WTC11 (cell line): ENCODE measurements at regions not wholly inside any gene's neighbourhood (a gene's known extent, or its start where the extent isn't known, plus 50 kb on each side); places are given as distances from the start of the nearest gene placed in this dataset.

Experiments
- ATAC-seq: fragments of 200-7000 bp; cut with Tn5 transposase; 2 replicates; pipeline ENCODE4 v1.10.0; 2021; ENCODE audit warnings: mild to moderate bottlenecking, moderate library complexity
- CTCF ChIA-PET: fragments of 300-600 bp; sonication (Branson Sonifier 250); formaldehyde crosslinking; loops from one replicate; lab custom pipeline; 2021; ENCODE audit warnings: antibody characterized with exemption; lab: Charles Lee
- POLR2A ChIA-PET: fragments of 350-600 bp; sonication (Branson Sonifier 250); formaldehyde crosslinking; loops from one replicate; lab custom pipeline; 2021; ENCODE audit warnings: antibody characterized with exemption; lab: Charles Lee
- DNase-seq: peaks from one replicate; pipeline ENCODE4 v3.0.0; 2021; ENCODE audit warnings: low spot score
- H3K27ac Mint-ChIP-seq: 2 replicates; pipeline ENCODE4 v1.8.0; 2021; ENCODE audit warnings: mixed read lengths
- H3K27me3 Mint-ChIP-seq: 2 replicates; pipeline ENCODE4 v1.8.0; 2021; ENCODE audit warnings: low read depth, mild to moderate bottlenecking, moderate library complexity, mixed read lengths
- H3K36me3 Mint-ChIP-seq: 2 replicates; pipeline ENCODE4 v1.8.0; 2021; ENCODE audit warnings: mixed read lengths
- H3K4me1 Mint-ChIP-seq: 2 replicates; pipeline ENCODE4 v1.8.0; 2022; ENCODE audit warnings: mixed read lengths
- H3K4me3 Mint-ChIP-seq: 2 replicates; pipeline ENCODE4 v1.8.0; 2021; ENCODE audit warnings: mild to moderate bottlenecking, moderate library complexity, mixed read lengths
- H3K9me3 Mint-ChIP-seq: 2 replicates; pipeline ENCODE4 v1.8.0; 2021; ENCODE audit warnings: mixed read lengths
- CBFB ChIP-seq: sonication (generic); formaldehyde crosslinking; IDR thresholded peaks from 2 replicates; pipeline ENCODE4 v1.8.1; 2022; ENCODE audit warnings: mild to moderate bottlenecking, low read depth, missing genetic modification reagents
- ELF4 ChIP-seq: sonication (generic); formaldehyde crosslinking; IDR thresholded peaks from 2 replicates; pipeline ENCODE4 v1.8.1; 2022; ENCODE audit warnings: low read depth, mild to moderate bottlenecking, moderate library complexity, missing genetic modification reagents
- FOXJ3 ChIP-seq: sonication (generic); formaldehyde crosslinking; IDR thresholded peaks from 2 replicates; pipeline ENCODE4 v1.9.0; 2021; ENCODE audit warnings: missing genetic modification reagents, mild to moderate bottlenecking, borderline replicate concordance
- FOXK1 ChIP-seq: sonication (generic); formaldehyde crosslinking; IDR thresholded peaks from 2 replicates; pipeline ENCODE4 v1.8.0; 2022; ENCODE audit warnings: mild to moderate bottlenecking, moderate library complexity, missing genetic modification reagents
- KAT7 ChIP-seq: sonication (generic); formaldehyde crosslinking; IDR thresholded peaks from 2 replicates; pipeline ENCODE4 v1.8.1; 2023; ENCODE audit warnings: missing genetic modification reagents, mild to moderate bottlenecking, borderline replicate concordance
- MXD4 ChIP-seq: fragments of 250-450 bp; sonication (Bioruptor Pico); IDR thresholded peaks from 2 replicates; pipeline ENCODE4 v1.8.0; 2021; ENCODE audit warnings: mild to moderate bottlenecking, moderate library complexity, borderline replicate concordance
- MYBL2 ChIP-seq: sonication (generic); formaldehyde crosslinking; IDR thresholded peaks from 2 replicates; pipeline ENCODE4 v1.8.1; 2023; ENCODE audit warnings: mild to moderate bottlenecking, moderate library complexity, missing genetic modification reagents
- NR2C2 ChIP-seq: sonication (generic); formaldehyde crosslinking; IDR thresholded peaks from 2 replicates; pipeline ENCODE4 v1.8.0; 2022; ENCODE audit warnings: mild to moderate bottlenecking, missing genetic modification reagents
- RORB ChIP-seq: fragments of 250-450 bp; sonication (Bioruptor Pico); IDR thresholded peaks from 2 replicates; pipeline ENCODE4 v1.9.0; 2021; ENCODE audit warnings: mild to moderate bottlenecking
- ZNF138 ChIP-seq: sonication (generic); formaldehyde crosslinking; conservative IDR thresholded peaks from 2 replicates; pipeline ENCODE4 v1.8.1; 2022; ENCODE audit warnings: mild to moderate bottlenecking, moderate library complexity, missing genetic modification reagents
- TF ChIP-seq, protein P1 (sequence below): sonication (generic); formaldehyde crosslinking; IDR thresholded peaks from 2 replicates; pipeline ENCODE4 v1.8.1; 2022; ENCODE audit warnings: mild to moderate bottlenecking, missing genetic modification reagents, moderate library complexity, borderline replicate concordance
- TF ChIP-seq, protein P2 (sequence below): sonication (generic); formaldehyde crosslinking; IDR thresholded peaks from 2 replicates; pipeline ENCODE4 v1.8.1; 2023; ENCODE audit warnings: mild to moderate bottlenecking, missing genetic modification reagents, borderline replicate concordance
- TF ChIP-seq, protein P3 (sequence below): sonication (generic); formaldehyde crosslinking; IDR thresholded peaks from 2 replicates; pipeline ENCODE4 v1.8.1; 2022; ENCODE audit warnings: missing genetic modification reagents, borderline replicate concordance
- TF ChIP-seq, protein P4 (sequence below): sonication (generic); formaldehyde crosslinking; IDR thresholded peaks from 2 replicates; pipeline ENCODE4 v1.8.1; 2023; ENCODE audit warnings: mild to moderate bottlenecking, missing genetic modification reagents
- TF ChIP-seq, protein P5 (sequence below): sonication (generic); formaldehyde crosslinking; IDR thresholded peaks from 2 replicates; pipeline ENCODE4 v1.8.0; 2022; ENCODE audit warnings: mild to moderate bottlenecking, missing genetic modification reagents
- TF ChIP-seq, protein P6 (sequence below): sonication (generic); formaldehyde crosslinking; IDR thresholded peaks from 2 replicates; pipeline ENCODE4 v1.8.0; 2023; ENCODE audit warnings: missing genetic modification reagents
- TF ChIP-seq, protein P7 (sequence below): sonication (generic); formaldehyde crosslinking; IDR thresholded peaks from 2 replicates; pipeline ENCODE4 v1.8.0; 2022; ENCODE audit warnings: mild to moderate bottlenecking, missing genetic modification reagents

DNA sequence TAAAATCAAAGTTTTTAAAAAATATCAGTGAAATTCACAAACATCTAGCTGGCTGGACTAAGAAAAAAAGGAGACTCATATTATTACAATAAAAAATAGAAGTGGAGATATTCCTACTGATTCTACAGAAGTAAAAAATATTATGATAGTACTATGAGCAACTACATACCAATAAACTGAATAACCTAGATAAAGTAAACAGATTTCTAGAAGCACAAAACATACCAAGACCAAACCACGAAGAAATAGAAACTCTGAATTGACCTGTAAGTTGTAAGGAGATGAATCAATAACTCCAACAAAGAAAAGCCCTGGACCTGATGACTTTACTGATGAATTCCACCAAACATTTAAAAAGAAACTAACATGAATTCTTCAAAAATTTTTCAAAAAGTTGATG is 867.3 kb downstream of the PCDH18 start:
- H3K9me3 Mint-ChIP-seq: peaks cover 30% of the 10 kb centered on the region

DNA sequence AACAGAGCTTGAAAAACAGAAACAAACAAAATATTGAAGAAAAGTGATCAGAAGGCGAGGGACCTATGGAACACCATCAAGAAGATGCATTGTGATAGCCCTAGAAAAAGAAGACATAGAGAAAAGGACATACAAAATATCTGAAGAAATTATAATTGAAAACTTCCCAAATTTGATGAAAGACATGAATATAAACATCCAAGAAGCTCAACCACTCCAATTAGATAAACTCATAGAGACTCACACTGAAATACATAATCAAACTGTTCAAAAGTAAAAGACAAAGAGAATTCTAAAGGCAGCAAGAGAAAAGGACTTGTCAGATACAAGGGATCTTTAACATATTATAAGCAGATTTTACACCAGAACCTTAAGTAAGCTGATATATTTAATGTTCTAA is 869.8 kb downstream of the PCDH18 start:
- H3K27ac Mint-ChIP-seq: no peak overlapping the region
- POLR2A ChIA-PET: no interaction called here
- DNase-seq (no peak), ATAC-seq (no peak)
- H3K4me3 Mint-ChIP-seq: no peak overlapping the region
- CTCF ChIA-PET: no interaction called here
- TF ChIP-seq, protein P1, sequence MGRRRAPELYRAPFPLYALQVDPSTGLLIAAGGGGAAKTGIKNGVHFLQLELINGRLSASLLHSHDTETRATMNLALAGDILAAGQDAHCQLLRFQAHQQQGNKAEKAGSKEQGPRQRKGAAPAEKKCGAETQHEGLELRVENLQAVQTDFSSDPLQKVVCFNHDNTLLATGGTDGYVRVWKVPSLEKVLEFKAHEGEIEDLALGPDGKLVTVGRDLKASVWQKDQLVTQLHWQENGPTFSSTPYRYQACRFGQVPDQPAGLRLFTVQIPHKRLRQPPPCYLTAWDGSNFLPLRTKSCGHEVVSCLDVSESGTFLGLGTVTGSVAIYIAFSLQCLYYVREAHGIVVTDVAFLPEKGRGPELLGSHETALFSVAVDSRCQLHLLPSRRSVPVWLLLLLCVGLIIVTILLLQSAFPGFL (CRISPR knock-in tag): no peak
- TF ChIP-seq ZNF138 (no peak), FOXK1 (CRISPR knock-in tag) (no peak)
- no peaks in the 10 kb centered on the region for H3K27me3 Mint-ChIP-seq
- H3K9me3 Mint-ChIP-seq: peaks cover 34% of the 10 kb centered on the region
- H3K4me1 Mint-ChIP-seq: no peaks in the 10 kb centered on the region
- no peaks in the 10 kb centered on the region; the same call in 1 of the 2 replicates for H3K36me3 Mint-ChIP-seq

More for the DNA sequence above, 867.3 kb downstream of the PCDH18 start:
- ATAC-seq (no peak), DNase-seq (no peak)
- Mint-ChIP-seq H3K4me1 (no peaks in the 10 kb centered on the region), H3K27ac (no peak overlapping the region), H3K4me3 (no peak overlapping the region), H3K27me3 (no peaks in the 10 kb centered on the region), H3K36me3 (no peaks in the 10 kb centered on the region; the same call in 1 of the 2 replicates)
- TF ChIP-seq ZNF138: no peak
- no peak for TF ChIP-seq KAT7 (CRISPR knock-in tag)
- TF ChIP-seq, protein P1 (CRISPR knock-in tag): no peak
- TF ChIP-seq, protein P2, sequence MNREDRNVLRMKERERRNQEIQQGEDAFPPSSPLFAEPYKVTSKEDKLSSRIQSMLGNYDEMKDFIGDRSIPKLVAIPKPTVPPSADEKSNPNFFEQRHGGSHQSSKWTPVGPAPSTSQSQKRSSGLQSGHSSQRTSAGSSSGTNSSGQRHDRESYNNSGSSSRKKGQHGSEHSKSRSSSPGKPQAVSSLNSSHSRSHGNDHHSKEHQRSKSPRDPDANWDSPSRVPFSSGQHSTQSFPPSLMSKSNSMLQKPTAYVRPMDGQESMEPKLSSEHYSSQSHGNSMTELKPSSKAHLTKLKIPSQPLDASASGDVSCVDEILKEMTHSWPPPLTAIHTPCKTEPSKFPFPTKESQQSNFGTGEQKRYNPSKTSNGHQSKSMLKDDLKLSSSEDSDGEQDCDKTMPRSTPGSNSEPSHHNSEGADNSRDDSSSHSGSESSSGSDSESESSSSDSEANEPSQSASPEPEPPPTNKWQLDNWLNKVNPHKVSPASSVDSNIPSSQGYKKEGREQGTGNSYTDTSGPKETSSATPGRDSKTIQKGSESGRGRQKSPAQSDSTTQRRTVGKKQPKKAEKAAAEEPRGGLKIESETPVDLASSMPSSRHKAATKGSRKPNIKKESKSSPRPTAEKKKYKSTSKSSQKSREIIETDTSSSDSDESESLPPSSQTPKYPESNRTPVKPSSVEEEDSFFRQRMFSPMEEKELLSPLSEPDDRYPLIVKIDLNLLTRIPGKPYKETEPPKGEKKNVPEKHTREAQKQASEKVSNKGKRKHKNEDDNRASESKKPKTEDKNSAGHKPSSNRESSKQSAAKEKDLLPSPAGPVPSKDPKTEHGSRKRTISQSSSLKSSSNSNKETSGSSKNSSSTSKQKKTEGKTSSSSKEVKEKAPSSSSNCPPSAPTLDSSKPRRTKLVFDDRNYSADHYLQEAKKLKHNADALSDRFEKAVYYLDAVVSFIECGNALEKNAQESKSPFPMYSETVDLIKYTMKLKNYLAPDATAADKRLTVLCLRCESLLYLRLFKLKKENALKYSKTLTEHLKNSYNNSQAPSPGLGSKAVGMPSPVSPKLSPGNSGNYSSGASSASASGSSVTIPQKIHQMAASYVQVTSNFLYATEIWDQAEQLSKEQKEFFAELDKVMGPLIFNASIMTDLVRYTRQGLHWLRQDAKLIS (CRISPR knock-in tag): no peak
- no peak for TF ChIP-seq RORB (CRISPR knock-in tag)
- no peak for TF ChIP-seq MYBL2 (CRISPR knock-in tag)
- TF ChIP-seq, protein P3, sequence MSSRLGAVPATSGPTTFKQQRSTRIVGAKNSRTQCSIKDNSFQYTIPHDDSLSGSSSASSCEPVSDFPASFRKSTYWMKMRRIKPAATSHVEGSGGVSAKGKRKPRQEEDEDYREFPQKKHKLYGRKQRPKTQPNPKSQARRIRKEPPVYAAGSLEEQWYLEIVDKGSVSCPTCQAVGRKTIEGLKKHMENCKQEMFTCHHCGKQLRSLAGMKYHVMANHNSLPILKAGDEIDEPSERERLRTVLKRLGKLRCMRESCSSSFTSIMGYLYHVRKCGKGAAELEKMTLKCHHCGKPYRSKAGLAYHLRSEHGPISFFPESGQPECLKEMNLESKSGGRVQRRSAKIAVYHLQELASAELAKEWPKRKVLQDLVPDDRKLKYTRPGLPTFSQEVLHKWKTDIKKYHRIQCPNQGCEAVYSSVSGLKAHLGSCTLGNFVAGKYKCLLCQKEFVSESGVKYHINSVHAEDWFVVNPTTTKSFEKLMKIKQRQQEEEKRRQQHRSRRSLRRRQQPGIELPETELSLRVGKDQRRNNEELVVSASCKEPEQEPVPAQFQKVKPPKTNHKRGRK (CRISPR knock-in tag): no peak
- no peak for TF ChIP-seq ELF4
- TF ChIP-seq MXD4 (CRISPR knock-in tag): no peak
- TF ChIP-seq FOXJ3: no peak
- CTCF ChIA-PET: no interaction called here
- POLR2A ChIA-PET: no interaction called here

DNA sequence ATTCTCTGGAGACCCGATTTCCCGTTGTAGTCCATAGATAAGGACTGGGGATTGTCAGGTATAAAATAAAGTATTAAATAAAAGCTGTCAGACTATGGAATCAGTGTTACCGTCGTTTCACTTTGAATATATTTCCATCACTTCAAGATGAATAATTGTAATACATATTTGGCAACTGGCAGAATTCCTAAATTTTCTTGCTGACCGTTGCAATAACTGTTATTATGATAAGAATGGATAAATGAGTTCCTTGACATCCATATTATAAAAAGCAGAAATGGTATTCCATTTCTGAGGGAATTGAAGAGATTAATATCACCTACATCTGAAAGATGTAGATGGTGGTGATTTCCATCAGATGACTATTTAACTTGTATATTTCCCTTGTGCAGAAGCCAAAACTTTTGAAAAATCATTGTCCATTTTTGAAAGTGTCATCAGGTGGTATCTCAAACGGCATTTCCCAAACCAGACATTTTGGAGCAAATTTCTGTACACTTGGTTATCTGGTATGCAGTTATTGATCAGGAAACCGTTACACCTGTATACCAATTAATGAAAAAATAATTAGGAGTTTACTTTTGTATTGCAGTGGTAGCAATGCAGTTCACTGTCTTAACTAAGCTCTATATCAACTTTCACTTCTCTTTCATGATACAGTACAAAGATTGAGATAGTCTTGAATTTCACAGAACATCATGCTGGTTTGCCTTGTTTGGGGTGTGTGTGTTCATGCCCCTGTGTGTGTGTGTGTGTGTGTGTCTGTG is 878.5 kb downstream of the PCDH18 start:
- Mint-ChIP-seq H3K4me1 (peaks cover 7% of the 10 kb centered on the region; the same call in 1 of the 2 replicates), H3K27me3 (no peaks in the 10 kb centered on the region), H3K4me3 (no peak overlapping the region), H3K36me3 (no peaks in the 10 kb centered on the region), H3K9me3 (peaks cover 7% of the 10 kb centered on the region; the same call in 1 of the 2 replicates), H3K27ac (no peak overlapping the region)
- POLR2A ChIA-PET: no interaction called here
- no peak for ATAC-seq
- DNase-seq: no peak
- CTCF ChIA-PET: interaction anchor here (1.1 kb wide), 1 partner anchor 211 kb away, joined by 4 read pairs; no protein-coding TSS in a partner anchor
- no peak for TF ChIP-seq CBFB (CRISPR knock-in tag)
- TF ChIP-seq, protein P4, sequence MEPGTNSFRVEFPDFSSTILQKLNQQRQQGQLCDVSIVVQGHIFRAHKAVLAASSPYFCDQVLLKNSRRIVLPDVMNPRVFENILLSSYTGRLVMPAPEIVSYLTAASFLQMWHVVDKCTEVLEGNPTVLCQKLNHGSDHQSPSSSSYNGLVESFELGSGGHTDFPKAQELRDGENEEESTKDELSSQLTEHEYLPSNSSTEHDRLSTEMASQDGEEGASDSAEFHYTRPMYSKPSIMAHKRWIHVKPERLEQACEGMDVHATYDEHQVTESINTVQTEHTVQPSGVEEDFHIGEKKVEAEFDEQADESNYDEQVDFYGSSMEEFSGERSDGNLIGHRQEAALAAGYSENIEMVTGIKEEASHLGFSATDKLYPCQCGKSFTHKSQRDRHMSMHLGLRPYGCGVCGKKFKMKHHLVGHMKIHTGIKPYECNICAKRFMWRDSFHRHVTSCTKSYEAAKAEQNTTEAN (CRISPR knock-in tag): no peak
- TF ChIP-seq, protein P5, sequence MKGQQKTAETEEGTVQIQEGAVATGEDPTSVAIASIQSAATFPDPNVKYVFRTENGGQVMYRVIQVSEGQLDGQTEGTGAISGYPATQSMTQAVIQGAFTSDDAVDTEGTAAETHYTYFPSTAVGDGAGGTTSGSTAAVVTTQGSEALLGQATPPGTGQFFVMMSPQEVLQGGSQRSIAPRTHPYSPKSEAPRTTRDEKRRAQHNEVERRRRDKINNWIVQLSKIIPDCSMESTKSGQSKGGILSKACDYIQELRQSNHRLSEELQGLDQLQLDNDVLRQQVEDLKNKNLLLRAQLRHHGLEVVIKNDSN (CRISPR knock-in tag): no peak
- TF ChIP-seq, protein P6, sequence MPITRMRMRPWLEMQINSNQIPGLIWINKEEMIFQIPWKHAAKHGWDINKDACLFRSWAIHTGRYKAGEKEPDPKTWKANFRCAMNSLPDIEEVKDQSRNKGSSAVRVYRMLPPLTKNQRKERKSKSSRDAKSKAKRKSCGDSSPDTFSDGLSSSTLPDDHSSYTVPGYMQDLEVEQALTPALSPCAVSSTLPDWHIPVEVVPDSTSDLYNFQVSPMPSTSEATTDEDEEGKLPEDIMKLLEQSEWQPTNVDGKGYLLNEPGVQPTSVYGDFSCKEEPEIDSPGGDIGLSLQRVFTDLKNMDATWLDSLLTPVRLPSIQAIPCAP (CRISPR knock-in tag): no peak
- TF ChIP-seq, protein P7, sequence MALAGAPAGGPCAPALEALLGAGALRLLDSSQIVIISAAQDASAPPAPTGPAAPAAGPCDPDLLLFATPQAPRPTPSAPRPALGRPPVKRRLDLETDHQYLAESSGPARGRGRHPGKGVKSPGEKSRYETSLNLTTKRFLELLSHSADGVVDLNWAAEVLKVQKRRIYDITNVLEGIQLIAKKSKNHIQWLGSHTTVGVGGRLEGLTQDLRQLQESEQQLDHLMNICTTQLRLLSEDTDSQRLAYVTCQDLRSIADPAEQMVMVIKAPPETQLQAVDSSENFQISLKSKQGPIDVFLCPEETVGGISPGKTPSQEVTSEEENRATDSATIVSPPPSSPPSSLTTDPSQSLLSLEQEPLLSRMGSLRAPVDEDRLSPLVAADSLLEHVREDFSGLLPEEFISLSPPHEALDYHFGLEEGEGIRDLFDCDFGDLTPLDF (CRISPR knock-in tag): no peak
- no peak for TF ChIP-seq NR2C2 (CRISPR knock-in tag)
